Loucy (cell line): ENCODE measurements at regions not wholly inside any gene's neighbourhood (a gene's known extent, or its start where the extent isn't known, plus 50 kb on each side); places are given as distances from the start of the nearest gene placed in this dataset.

Source experiments
- H2AFZ ChIP-seq: fragments of 200-600 bp; sonication (generic); 2 replicates; pipeline ENCODE4 v1.6.0; 2016; ENCODE audit warnings: antibody characterized with exemption, mild to moderate bottlenecking, low read length, moderate library complexity
- H3F3A ChIP-seq: fragments of 200-600 bp; 2 replicates; pipeline ENCODE4 v1.6.0; 2016; ENCODE audit warnings: antibody characterized with exemption, low read depth, mild to moderate bottlenecking
- H3K27me3 ChIP-seq: fragments of 200-600 bp; sonication (generic); 2 replicates; pipeline ENCODE4 v1.6.1; 2014; ENCODE audit warnings: low read length, mild to moderate bottlenecking; ENCODE audit not compliant: insufficient read depth, poor library complexity, severe bottlenecking
- H3K36me3 ChIP-seq: fragments of 200-600 bp; sonication (generic); 2 replicates; pipeline ENCODE4 v1.6.1; 2016; ENCODE audit warnings: low read length; ENCODE audit not compliant: insufficient read depth
- H3K4me1 ChIP-seq: fragments of 200-600 bp; sonication (generic); 2 replicates; pipeline ENCODE4 v1.5.1; 2014; ENCODE audit warnings: low read length, mild to moderate bottlenecking; ENCODE audit not compliant: insufficient read depth, poor library complexity, severe bottlenecking
- H3K4me2 ChIP-seq: fragments of 200-600 bp; sonication (generic); 2 replicates; pipeline ENCODE4 v1.6.0; 2014; ENCODE audit warnings: antibody characterized with exemption, low read length, low read depth, mild to moderate bottlenecking; ENCODE audit not compliant: poor library complexity, severe bottlenecking
- H3K4me3 ChIP-seq: fragments of 200-600 bp; sonication (generic); 2 replicates; pipeline ENCODE4 v1.5.1; 2014; ENCODE audit warnings: low read length, mild to moderate bottlenecking, mixed read lengths; ENCODE audit not compliant: poor library complexity, severe bottlenecking
- H3K79me2 ChIP-seq: fragments of 200-600 bp; sonication (generic); 2 replicates; pipeline ENCODE4 v1.6.1; 2014; ENCODE audit warnings: low read length; ENCODE audit not compliant: insufficient read depth
- H3K9ac ChIP-seq: fragments of 200-600 bp; sonication (generic); 2 replicates; pipeline ENCODE4 v1.6.0; 2014; ENCODE audit warnings: mild to moderate bottlenecking, low read depth, low read length, moderate library complexity; ENCODE audit not compliant: poor library complexity, severe bottlenecking
- H3K9me2 ChIP-seq: fragments of 200-600 bp; sonication (generic); replicated peaks from 2 replicates; pipeline ENCODE4 v1.6.1; 2016; ENCODE audit warnings: low read depth, low read length, mixed read lengths
- H3K9me3 ChIP-seq: fragments of 200-600 bp; sonication (generic); 2 replicates; pipeline ENCODE4 v1.6.1; 2014; ENCODE audit warnings: mild to moderate bottlenecking, antibody characterized with exemption, low read length, low read depth; ENCODE audit not compliant: insufficient read depth
- H4K20me1 ChIP-seq: fragments of 200-600 bp; sonication (generic); 2 replicates; pipeline ENCODE4 v1.6.0; 2014; ENCODE audit warnings: antibody characterized with exemption, low read length, mild to moderate bottlenecking; ENCODE audit not compliant: insufficient read depth, poor library complexity, severe bottlenecking
- CTCF ChIP-seq: fragments of 200-600 bp; sonication (generic); conservative IDR thresholded peaks from 2 replicates; pipeline ENCODE4 v1.5.1; 2014; ENCODE audit warnings: mild to moderate bottlenecking, antibody characterized with exemption, low read length
- EZH2phosphoT487 ChIP-seq: fragments of 200-600 bp; IDR thresholded peaks from 2 replicates; pipeline ENCODE4 v1.6.1; 2018; ENCODE audit warnings: antibody characterized with exemption, mild to moderate bottlenecking, moderate library complexity, borderline replicate concordance

GRCh38 chr16:8391257-8391656, 199.1 kb downstream of the TMEM114 start:
- no peak for TF ChIP-seq CTCF
- TF ChIP-seq EZH2phosphoT487: no peak

GRCh38 chr16:8388684-8389083, 201.6 kb downstream of the TMEM114 start:
- H3K4me1 ChIP-seq: no peaks in the 10 kb centered on the region
- no peaks in the 10 kb centered on the region for H3K9me2 ChIP-seq
- TF ChIP-seq CTCF: no peak
- TF ChIP-seq EZH2phosphoT487: no peak
- H3F3A ChIP-seq: no peaks in the 10 kb centered on the region
- no peaks in the 10 kb centered on the region for H3K79me2 ChIP-seq
- H3K4me2 ChIP-seq: no peak overlapping the region
- no peaks in the 10 kb centered on the region for H3K27me3 ChIP-seq
- no peak overlapping the region for H3K9ac ChIP-seq
- no peaks in the 10 kb centered on the region for H3K36me3 ChIP-seq
- no peaks in the 10 kb centered on the region for H3K9me3 ChIP-seq
- H4K20me1 ChIP-seq: no peaks in the 10 kb centered on the region
- H2AFZ ChIP-seq: no peak overlapping the region
- no peak overlapping the region for H3K4me3 ChIP-seq

More at GRCh38 chr16:8391257-8391656, 199.1 kb downstream of the TMEM114 start:
- H3K9me2 ChIP-seq: no peaks in the 10 kb centered on the region
- no peaks in the 10 kb centered on the region for H4K20me1 ChIP-seq
- H3K4me2 ChIP-seq: no peak overlapping the region
- H3K4me3 ChIP-seq: no peak overlapping the region
- no peaks in the 10 kb centered on the region for H3K36me3 ChIP-seq
- no peaks in the 10 kb centered on the region for H3K4me1 ChIP-seq
- no peaks in the 10 kb centered on the region for H3K79me2 ChIP-seq
- H3F3A ChIP-seq: no peaks in the 10 kb centered on the region
- H3K9ac ChIP-seq: no peak overlapping the region
- H3K9me3 ChIP-seq: no peaks in the 10 kb centered on the region
- H2AFZ ChIP-seq: no peak overlapping the region
- no peaks in the 10 kb centered on the region for H3K27me3 ChIP-seq

- Histone ChIP-seq H3K79me2 (no peaks in the 10 kb centered on the region), H3F3A (no peaks in the 10 kb centered on the region), H3K4me1 (no peaks in the 10 kb centered on the region), H4K20me1 (no peaks in the 10 kb centered on the region), H3K9me3 (no peaks in the 10 kb centered on the region), H3K9ac (no peak overlapping the region), H3K4me2 (no peak overlapping the region), H2AFZ (no peak overlapping the region), H3K36me3 (no peaks in the 10 kb centered on the region), H3K9me2 (no peaks in the 10 kb centered on the region), H3K4me3 (no peak overlapping the region), H3K27me3 (no peaks in the 10 kb centered on the region)
- no peak for TF ChIP-seq EZH2phosphoT487
These were observed 208.5 kb downstream of the TMEM114 start for GRCh38 chr16:8381814-8382213.

- Histone ChIP-seq H3K4me2 (no peak overlapping the region), H2AFZ (no peak overlapping the region), H3K4me1 (no peaks in the 10 kb centered on the region), H4K20me1 (no peaks in the 10 kb centered on the region), H3K9me3 (no peaks in the 10 kb centered on the region), H3K4me3 (no peak overlapping the region), H3F3A (no peaks in the 10 kb centered on the region), H3K9me2 (no peaks in the 10 kb centered on the region), H3K79me2 (no peaks in the 10 kb centered on the region), H3K9ac (no peak overlapping the region), H3K36me3 (no peaks in the 10 kb centered on the region), H3K27me3 (no peaks in the 10 kb centered on the region)
- TF ChIP-seq CTCF (no peak), EZH2phosphoT487 (no peak)
These were observed 210.0 kb downstream of the TMEM114 start for GRCh38 chr16:8380311-8380710.
